ENCODE measurements at regions not wholly inside any gene's neighbourhood (a gene's known extent, or its start where the extent isn't known, plus 50 kb on each side); places are given as distances from the start of the nearest gene placed in this dataset.
"Not testable (repeated sequence)": the region's sequence is repeated elsewhere in the genome, so short reads cannot be mapped to it uniquely, and the experiment has no call there.

- no peak overlapping the region for H3K9ac ChIP-seq (ENCODE audit: extremely low read depth, low read length, poor library complexity, severe bottlenecking)
- WGBS, 2 experiments (ENCODE audit: insufficient coverage in 1 of 2, insufficient read length in 1 of 2): 51% methylated on average over 2 of the region's 2 CpGs; no CpG with 5 or more reads in 1 of the 2 experiments
- Mint-ChIP-seq H3K4me3 (no peak overlapping the region), H3K4me1 (no peaks in the 10 kb centered on the region), H3K9me3 (no peaks in the 10 kb centered on the region), H3K27me3 (ENCODE audit: insufficient read depth) (no peaks in the 10 kb centered on the region), H3K27ac (no peak overlapping the region), H3K36me3 (ENCODE audit: low read depth) (no peaks in the 10 kb centered on the region)
- no peak overlapping the region for H3K4me3 ChIP-seq (ENCODE audit: low read length)
- H3K9me3 ChIP-seq (ENCODE audit: control insufficient read depth, low read length): no peaks in the 10 kb centered on the region
- no peak overlapping the region for H3K27ac ChIP-seq (ENCODE audit: low read depth, low read length)
- peak; percentile 52 for DNase-seq
- TF ChIP-seq CTCF (conservative IDR thresholded peaks at IDR 0.05): peak; percentile 83
- no peaks in the 10 kb centered on the region for H3K27me3 ChIP-seq (ENCODE audit: control insufficient read depth, insufficient read depth, low read length, poor library complexity, severe bottlenecking)
- H3K36me3 ChIP-seq (ENCODE audit: control insufficient read depth, insufficient read depth, low read length): no peaks in the 10 kb centered on the region
- no peaks in the 10 kb centered on the region for H3K4me1 ChIP-seq (ENCODE audit: control insufficient read depth, insufficient read depth, low read length)
Measured at GRCh38 chr4:104015680-104016079, 295.9 kb upstream of the TACR3 start.

GRCh38 chr4:104010722-104011121 lies 290.9 kb upstream of the TACR3 start:
- no peaks in the 10 kb centered on the region for H3K27me3 ChIP-seq (ENCODE audit: control insufficient read depth, insufficient read depth, low read length, poor library complexity, severe bottlenecking)
- H3K36me3 Mint-ChIP-seq (ENCODE audit: low read depth): no peaks in the 10 kb centered on the region
- no peaks in the 10 kb centered on the region for H3K27me3 Mint-ChIP-seq (ENCODE audit: insufficient read depth)

GRCh38 chr4:104002318-104002717 lies 282.5 kb upstream of the TACR3 start:
- H3K27me3 Mint-ChIP-seq (ENCODE audit: insufficient read depth); H3K36me3 ChIP-seq (ENCODE audit: control insufficient read depth, insufficient read depth, low read length); H3K4me1 Mint-ChIP-seq; H3K27ac ChIP-seq (ENCODE audit: low read depth, low read length); H3K36me3 Mint-ChIP-seq (ENCODE audit: low read depth); H3K27me3 ChIP-seq (ENCODE audit: control insufficient read depth, insufficient read depth, low read length, poor library complexity, severe bottlenecking); H3K9ac ChIP-seq (ENCODE audit: extremely low read depth, low read length, poor library complexity, severe bottlenecking); H3K4me3 ChIP-seq (ENCODE audit: low read length); H3K4me1 ChIP-seq (ENCODE audit: control insufficient read depth, insufficient read depth, low read length); H3K4me3 Mint-ChIP-seq; H3K27ac Mint-ChIP-seq: not testable (repeated sequence)
- 86 to 95% methylated on average over 4 to 6 of the region's 6 CpGs for WGBS, 2 experiments (ENCODE audit: insufficient coverage in 1 of 2, insufficient read length in 1 of 2)
- H3K9me3 Mint-ChIP-seq: peaks cover 37% of the 10 kb centered on the region
- H3K9me3 ChIP-seq (ENCODE audit: control insufficient read depth, low read length): peaks cover 22% of the 10 kb centered on the region
- DNase-seq: peak; percentile 52

More at GRCh38 chr4:104010722-104011121, 290.9 kb upstream of the TACR3 start:
- 76% methylated on average over 2 of the region's 2 CpGs; no CpG with 5 or more reads in 1 of the 2 experiments for WGBS, 2 experiments (ENCODE audit: insufficient coverage in 1 of 2, insufficient read length in 1 of 2)
- no peak for DNase-seq
- Histone ChIP-seq H3K27ac (ENCODE audit: low read depth, low read length) (no peak overlapping the region), H3K4me1 (ENCODE audit: control insufficient read depth, insufficient read depth, low read length) (no peaks in the 10 kb centered on the region), H3K36me3 (ENCODE audit: control insufficient read depth, insufficient read depth, low read length) (no peaks in the 10 kb centered on the region), H3K4me3 (ENCODE audit: low read length) (no peak overlapping the region), H3K9me3 (ENCODE audit: control insufficient read depth, low read length) (no peaks in the 10 kb centered on the region), H3K9ac (ENCODE audit: extremely low read depth, low read length, poor library complexity, severe bottlenecking) (no peak overlapping the region)
- no peaks in the 10 kb centered on the region for H3K4me1 Mint-ChIP-seq
- no peak overlapping the region for H3K27ac Mint-ChIP-seq
- peaks cover 3% of the 10 kb centered on the region for H3K9me3 Mint-ChIP-seq
- no peak overlapping the region for H3K4me3 Mint-ChIP-seq
- no peak for TF ChIP-seq CTCF (conservative IDR thresholded peaks at IDR 0.05)

- Histone ChIP-seq H3K36me3 (ENCODE audit: control insufficient read depth, insufficient read depth, low read length) (no peaks in the 10 kb centered on the region), H3K9me3 (ENCODE audit: control insufficient read depth, low read length) (peaks cover 22% of the 10 kb centered on the region), H3K27ac (ENCODE audit: low read depth, low read length) (no peak overlapping the region), H3K9ac (ENCODE audit: extremely low read depth, low read length, poor library complexity, severe bottlenecking) (no peak overlapping the region), H3K4me3 (ENCODE audit: low read length) (no peak overlapping the region), H3K27me3 (ENCODE audit: control insufficient read depth, insufficient read depth, low read length, poor library complexity, severe bottlenecking) (no peaks in the 10 kb centered on the region), H3K4me1 (ENCODE audit: control insufficient read depth, insufficient read depth, low read length) (peaks cover 5% of the 10 kb centered on the region)
- H3K9me3 Mint-ChIP-seq: peaks cover 32% of the 10 kb centered on the region
- peaks cover 2% of the 10 kb centered on the region for H3K36me3 Mint-ChIP-seq (ENCODE audit: low read depth)
- no peak for TF ChIP-seq CTCF (conservative IDR thresholded peaks at IDR 0.05)
- WGBS, 2 experiments (ENCODE audit: insufficient coverage in 1 of 2, insufficient read length in 1 of 2): 95 to 97% methylated on average over 3 of the region's 3 CpGs
- H3K27me3 Mint-ChIP-seq (ENCODE audit: insufficient read depth): no peaks in the 10 kb centered on the region
- peaks cover 11% of the 10 kb centered on the region for H3K4me1 Mint-ChIP-seq
- H3K27ac Mint-ChIP-seq: no peak overlapping the region
- H3K4me3 Mint-ChIP-seq: no peak overlapping the region
- DNase-seq: no peak
Measured at GRCh38 chr4:103998756-103999155, 279.0 kb upstream of the TACR3 start.
